GM12873 (cell line): ENCODE measurements at regions not wholly inside any gene's neighbourhood (a gene's known extent, or its start where the extent isn't known, plus 50 kb on each side); places are given as distances from the start of the nearest gene placed in this dataset.

Experiments used
- TF ChIP-seq, protein P1 (sequence below): IDR thresholded peaks from 2 replicates; pipeline ENCODE4 v1.5.1; 2012; ENCODE audit warnings: low read depth, mild to moderate bottlenecking, moderate library complexity, low read length, control low read depth; ENCODE audit not compliant: insufficient read depth; ENCODE audit errors: missing control alignments

DNA sequence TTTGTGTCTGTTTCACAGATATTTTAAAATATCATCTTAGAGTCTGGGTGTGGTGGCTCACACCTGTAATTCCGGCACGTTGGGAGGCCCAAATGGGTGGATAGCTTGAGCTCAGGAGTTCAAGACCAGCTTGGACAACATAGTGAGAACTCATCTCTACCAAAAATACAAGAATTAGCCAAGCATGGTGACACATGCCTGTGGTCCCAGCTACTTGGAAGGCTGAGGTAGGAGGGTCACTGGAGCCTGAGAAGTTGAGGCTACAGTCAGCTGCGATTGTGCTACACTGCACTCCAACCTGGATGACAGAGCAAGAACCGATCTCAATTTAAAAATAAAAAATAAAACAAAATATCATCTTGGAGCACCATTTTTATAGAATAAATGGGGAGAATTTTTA is 1247.6 kb upstream of the MIR17HG start:
- TF ChIP-seq, protein P1, sequence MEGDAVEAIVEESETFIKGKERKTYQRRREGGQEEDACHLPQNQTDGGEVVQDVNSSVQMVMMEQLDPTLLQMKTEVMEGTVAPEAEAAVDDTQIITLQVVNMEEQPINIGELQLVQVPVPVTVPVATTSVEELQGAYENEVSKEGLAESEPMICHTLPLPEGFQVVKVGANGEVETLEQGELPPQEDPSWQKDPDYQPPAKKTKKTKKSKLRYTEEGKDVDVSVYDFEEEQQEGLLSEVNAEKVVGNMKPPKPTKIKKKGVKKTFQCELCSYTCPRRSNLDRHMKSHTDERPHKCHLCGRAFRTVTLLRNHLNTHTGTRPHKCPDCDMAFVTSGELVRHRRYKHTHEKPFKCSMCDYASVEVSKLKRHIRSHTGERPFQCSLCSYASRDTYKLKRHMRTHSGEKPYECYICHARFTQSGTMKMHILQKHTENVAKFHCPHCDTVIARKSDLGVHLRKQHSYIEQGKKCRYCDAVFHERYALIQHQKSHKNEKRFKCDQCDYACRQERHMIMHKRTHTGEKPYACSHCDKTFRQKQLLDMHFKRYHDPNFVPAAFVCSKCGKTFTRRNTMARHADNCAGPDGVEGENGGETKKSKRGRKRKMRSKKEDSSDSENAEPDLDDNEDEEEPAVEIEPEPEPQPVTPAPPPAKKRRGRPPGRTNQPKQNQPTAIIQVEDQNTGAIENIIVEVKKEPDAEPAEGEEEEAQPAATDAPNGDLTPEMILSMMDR, result no peak

DNA sequence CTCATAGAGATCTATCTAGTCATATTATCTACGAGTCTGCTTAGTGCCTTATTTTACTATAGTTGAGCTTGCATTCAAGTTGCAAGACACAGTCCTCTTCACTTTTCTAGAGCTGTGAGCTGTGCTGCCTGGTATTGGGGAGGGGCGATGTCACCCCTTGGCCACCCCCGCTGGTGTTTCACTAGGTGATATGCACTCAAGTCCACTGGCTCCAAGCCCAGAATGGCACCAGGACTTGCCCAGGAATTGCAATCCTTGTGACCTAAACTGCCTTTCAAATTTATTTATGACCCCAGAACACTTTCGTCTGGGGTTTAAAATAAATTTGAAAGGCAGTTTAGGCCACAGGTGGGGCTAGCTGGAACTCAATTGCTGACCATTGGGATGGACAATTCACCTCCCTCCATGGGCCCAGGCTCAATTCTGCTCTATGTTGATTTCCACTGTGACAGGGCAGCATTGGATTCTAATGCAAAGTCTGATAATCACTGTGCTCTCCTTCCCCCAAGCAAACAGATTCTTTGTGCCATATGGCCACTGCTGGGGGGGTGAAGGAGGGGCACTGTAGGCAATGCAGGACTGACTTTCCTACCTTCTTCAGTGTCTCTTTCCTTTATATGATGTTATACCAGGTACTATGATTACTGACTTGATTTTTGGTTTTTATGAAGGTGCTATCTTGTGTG is 1244.2 kb upstream of the MIR17HG start:
- TF ChIP-seq, protein P1, result no peak

DNA sequence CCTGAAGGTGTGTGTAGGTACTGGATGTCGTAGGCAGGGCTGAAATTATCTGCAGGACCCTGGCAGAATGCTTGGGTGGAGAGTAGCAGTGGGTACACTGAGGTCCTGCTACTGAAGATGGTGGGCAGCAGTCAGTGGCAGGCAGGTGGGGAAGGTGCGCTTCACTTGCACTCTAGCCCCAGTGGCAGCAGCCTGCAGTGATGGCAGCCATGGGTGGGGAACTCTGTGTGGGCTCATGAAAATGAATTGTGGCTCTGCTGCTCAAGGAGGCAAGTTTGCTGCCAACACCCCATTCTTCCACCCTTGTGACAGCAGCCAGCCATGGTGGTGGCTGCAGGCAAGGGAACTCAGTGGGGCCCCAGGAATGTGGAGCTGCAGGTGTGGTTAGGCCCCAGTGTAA is 1242.7 kb upstream of the MIR17HG start:
- TF ChIP-seq, protein P1, result no peak

DNA sequence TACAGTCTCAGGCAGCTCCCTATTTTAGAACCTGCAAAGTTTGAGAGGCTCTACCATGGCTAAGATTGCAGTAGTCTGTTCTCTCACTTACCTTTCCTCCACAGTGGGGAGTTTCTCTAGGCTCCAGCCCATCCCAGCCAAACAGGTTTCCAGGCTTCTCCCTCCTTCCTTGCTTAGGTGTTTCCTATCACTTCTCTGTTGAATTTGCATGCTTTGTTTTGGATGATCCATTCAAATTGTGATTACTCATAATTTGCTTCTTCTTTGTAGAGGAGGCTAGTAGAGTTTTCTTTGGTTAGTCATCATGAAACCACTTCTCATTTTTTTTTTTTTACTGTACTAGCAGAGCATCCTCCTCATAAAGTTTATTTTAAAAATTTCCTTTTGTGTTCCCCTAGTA is 1242.2 kb upstream of the MIR17HG start:
- TF ChIP-seq, protein P1, result no peak

DNA sequence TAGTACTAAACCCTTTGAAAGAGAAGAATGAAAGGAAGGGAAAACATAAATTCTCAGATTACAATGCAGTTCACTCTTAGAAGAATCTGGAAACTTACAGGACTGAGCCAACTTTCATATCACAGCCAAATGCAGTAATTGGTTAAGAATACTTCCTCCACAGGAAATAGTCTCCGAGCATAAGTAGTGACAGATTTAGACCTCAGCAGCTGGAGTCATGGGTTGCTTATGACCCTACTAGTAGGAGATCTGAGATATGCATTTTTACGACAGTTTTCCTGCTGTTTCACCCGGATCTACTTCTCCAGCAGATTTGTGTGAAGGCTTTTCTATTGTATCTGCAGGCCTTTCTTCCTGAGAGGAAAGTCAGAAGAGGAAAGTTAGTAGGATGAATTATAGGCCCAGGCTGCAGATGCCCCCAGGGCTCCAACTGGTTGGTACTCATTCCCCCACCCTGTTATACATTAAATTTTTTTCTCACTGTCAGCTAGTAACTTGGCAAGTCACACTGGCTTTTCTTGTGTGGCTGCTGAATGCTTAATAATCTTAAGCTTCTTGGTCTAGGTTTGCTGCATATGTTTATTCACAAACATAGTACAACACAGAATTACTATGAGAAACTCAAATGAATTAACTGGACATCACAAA is 1241.5 kb upstream of the MIR17HG start:
- TF ChIP-seq, protein P1, result no peak

DNA sequence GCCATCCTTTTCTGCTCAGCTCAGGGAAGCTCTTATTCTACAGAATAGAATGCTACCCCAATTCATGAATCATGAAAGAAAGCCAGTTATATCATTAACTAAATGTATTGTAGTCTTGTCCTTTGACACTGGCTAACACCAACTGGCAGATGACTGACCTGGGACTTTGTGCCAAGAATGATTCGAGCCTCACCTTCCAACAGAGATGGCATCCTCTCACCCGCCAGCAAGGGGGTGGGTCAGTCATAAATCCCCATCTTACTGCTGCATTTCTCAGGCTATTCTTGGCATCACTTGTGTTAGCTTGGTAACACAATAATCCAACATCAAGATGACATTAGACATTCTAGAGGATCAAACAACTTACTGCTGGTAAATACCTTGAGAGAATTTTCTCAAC is 1239.8 kb upstream of the MIR17HG start:
- TF ChIP-seq, protein P1, result no peak

DNA sequence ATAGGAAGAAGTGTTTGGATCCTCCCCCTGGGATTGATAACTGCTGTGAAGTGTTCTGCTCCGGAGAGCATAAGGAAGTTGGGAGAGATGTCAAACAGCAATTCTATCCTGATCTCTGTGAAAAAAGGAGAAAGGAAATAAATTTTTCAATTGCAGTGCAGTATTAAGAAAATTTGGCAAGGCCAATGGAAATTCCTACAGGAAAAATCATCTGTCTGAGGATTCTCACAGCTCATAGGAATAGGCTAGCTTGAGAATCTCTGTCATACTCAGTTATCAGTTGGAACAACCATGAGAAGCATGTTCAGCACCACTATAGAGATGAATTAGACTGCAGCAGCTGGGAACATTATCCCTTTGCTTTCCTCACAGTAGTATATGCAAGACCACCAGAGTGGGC is 1238.9 kb upstream of the MIR17HG start:
- TF ChIP-seq, protein P1, result no peak
